Activated CD8-positive, alpha-beta memory T cell treated with anti-CD3 and anti-CD28 coated beads for 24 hours (primary cell): ENCODE measurements at regions not wholly inside any gene's neighbourhood (a gene's known extent, or its start where the extent isn't known, plus 50 kb on each side); places are given as distances from the start of the nearest gene placed in this dataset.
"Not testable (repeated sequence)": the region's sequence is repeated elsewhere in the genome, so short reads cannot be mapped to it uniquely, and the experiment has no call there.

Experiments used
- DNase-seq: peaks from one replicate; pipeline ENCODE4 v3.0.0-alpha.2; 2020

GRCh38 chr1:60913708-60914107 is 168.7 kb upstream of the NFIA start:
- DNase-seq: not testable (repeated sequence)

- no peak for DNase-seq
Measured at GRCh38 chr1:60913039-60913438, 169.3 kb upstream of the NFIA start.

- DNase-seq: no peak
Measured at GRCh38 chr1:60911966-60912697, 170.2 kb upstream of the NFIA start.

- no peak for DNase-seq
Measured at GRCh38 chr1:60908159-60908558, 174.2 kb upstream of the NFIA start.

GRCh38 chr1:60906526-60906925 is 175.8 kb upstream of the NFIA start:
- no peak for DNase-seq

- DNase-seq: no peak
Measured at GRCh38 chr1:60906039-60906438, 176.3 kb upstream of the NFIA start.

- no peak for DNase-seq
Measured at GRCh38 chr1:60904099-60904851, 178.1 kb upstream of the NFIA start.

GRCh38 chr1:60903591-60903990 is 178.8 kb upstream of the NFIA start:
- DNase-seq: no peak

- DNase-seq: no peak
Measured at GRCh38 chr1:60899464-60899863, 182.9 kb upstream of the NFIA start.

- no peak for DNase-seq
Measured at GRCh38 chr1:60898987-60899386, 183.4 kb upstream of the NFIA start.

- DNase-seq: no peak
Measured at GRCh38 chr1:60898413-60898812, 183.9 kb upstream of the NFIA start.

- no peak for DNase-seq
Measured at GRCh38 chr1:60896701-60897363, 185.5 kb upstream of the NFIA start.

GRCh38 chr1:60895701-60896100 is 186.7 kb upstream of the NFIA start:
- no peak for DNase-seq

- no peak for DNase-seq
Measured at GRCh38 chr1:60895252-60895651, 187.1 kb upstream of the NFIA start.

GRCh38 chr1:60894741-60895140 is 187.6 kb upstream of the NFIA start:
- DNase-seq: no peak

- no peak for DNase-seq
Measured at GRCh38 chr1:60894130-60894529, 188.2 kb upstream of the NFIA start.

- no peak for DNase-seq
Measured at GRCh38 chr1:60893136-60893930, 189.0 kb upstream of the NFIA start.

- no peak for DNase-seq
Measured at GRCh38 chr1:60891765-60892164, 190.6 kb upstream of the NFIA start.

GRCh38 chr1:60891281-60891680 is 191.1 kb upstream of the NFIA start:
- DNase-seq: no peak

GRCh38 chr1:60890664-60891063 is 191.7 kb upstream of the NFIA start:
- DNase-seq: no peak

- DNase-seq: no peak
Measured at GRCh38 chr1:60889709-60890108, 192.7 kb upstream of the NFIA start.

GRCh38 chr1:60888126-60888525 is 194.2 kb upstream of the NFIA start:
- DNase-seq: no peak

- no peak for DNase-seq
Measured at GRCh38 chr1:60886793-60887331, 195.5 kb upstream of the NFIA start.
